Activated CD8-positive, alpha-beta T cell treated with anti-CD3 and anti-CD28 coated beads, Interleukin-2, amount 10 ng/mL, durations not matched to agents 7 days and 5 days (primary cell): ENCODE measurements at regions not wholly inside any gene's neighbourhood (a gene's known extent, or its start where the extent isn't known, plus 50 kb on each side); places are given as distances from the start of the nearest gene placed in this dataset.

Experiments
- ATAC-seq: fragments of 150-1000 bp; cut with Tn5 transposase; one replicate; pipeline ENCODE4 v1.10.0; 2021; ENCODE audit warnings: moderate library complexity
- CTCF ChIA-PET: fragments of 350-600 bp; sonication (Branson Sonifier 250); formaldehyde crosslinking; loops from one replicate; lab custom pipeline; 2021; ENCODE audit warnings: antibody characterized with exemption; lab: Charles Lee
- POLR2A ChIA-PET: fragments of 350-600 bp; sonication (Branson Sonifier 250); formaldehyde crosslinking; loops from one replicate; lab custom pipeline; 2021; ENCODE audit warnings: antibody characterized with exemption; lab: Charles Lee
- DNase-seq: peaks from one replicate; pipeline ENCODE4 v3.0.0-alpha.2; 2020
- H3K27ac Mint-ChIP-seq: one replicate; pipeline ENCODE4 v1.8.0; 2021; ENCODE audit warnings: mild to moderate bottlenecking, mixed read lengths
- H3K27me3 Mint-ChIP-seq: one replicate; pipeline ENCODE4 v1.8.0; 2021; ENCODE audit warnings: low read depth, mixed read lengths
- H3K36me3 Mint-ChIP-seq: one replicate; pipeline ENCODE4 v1.8.0; 2021; ENCODE audit warnings: low read depth, mixed read lengths
- H3K4me1 Mint-ChIP-seq: one replicate; pipeline ENCODE4 v1.8.0; 2021; ENCODE audit warnings: low read depth, mixed read lengths
- H3K4me3 Mint-ChIP-seq: one replicate; pipeline ENCODE4 v1.8.0; 2021; ENCODE audit warnings: mild to moderate bottlenecking, mixed read lengths
- H3K9me3 Mint-ChIP-seq: one replicate; pipeline ENCODE4 v1.8.0; 2022; ENCODE audit warnings: mixed read lengths; ENCODE audit not compliant: insufficient read depth

GRCh38 chr2:146349334-146349733 lies 1495.5 kb upstream of the ACVR2A start:
- ChIA-PET CTCF (no interaction called here), POLR2A (no interaction called here)
- H3K4me1 Mint-ChIP-seq: no peaks in the 10 kb centered on the region
- no peaks in the 10 kb centered on the region for H3K9me3 Mint-ChIP-seq
- DNase-seq (no peak), ATAC-seq (no peak)
- no peaks in the 10 kb centered on the region for H3K36me3 Mint-ChIP-seq
- no peak overlapping the region for H3K27ac Mint-ChIP-seq
- H3K4me3 Mint-ChIP-seq: no peak overlapping the region
- no peaks in the 10 kb centered on the region for H3K27me3 Mint-ChIP-seq

- POLR2A ChIA-PET: no interaction called here
- CTCF ChIA-PET: no interaction called here
- no peak overlapping the region for H3K27ac Mint-ChIP-seq
These were observed 1519.9 kb upstream of the ACVR2A start for GRCh38 chr2:146324951-146325350.

DNA sequence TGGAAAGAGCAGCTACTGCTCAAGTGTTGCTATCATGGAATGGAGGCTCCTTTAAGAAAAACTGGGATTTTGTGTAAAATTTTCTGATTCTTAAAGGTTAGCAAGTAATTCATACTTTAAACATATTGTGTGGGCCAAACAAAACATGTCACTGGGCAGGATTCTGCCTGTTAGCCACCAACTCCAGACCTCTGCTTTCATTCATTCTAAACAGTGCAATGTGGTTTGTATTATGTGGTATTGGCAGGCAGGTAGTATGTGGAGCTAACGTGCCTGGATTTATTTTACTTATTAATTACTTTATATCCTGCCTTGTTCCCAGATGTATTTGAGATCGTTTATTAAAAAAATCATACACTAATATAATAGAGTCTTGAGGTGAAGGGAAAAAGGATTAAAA lies 1521.3 kb upstream of the ACVR2A start:
- DNase-seq (no peak), ATAC-seq (no peak)
- Mint-ChIP-seq H3K4me1 (no peaks in the 10 kb centered on the region), H3K36me3 (no peaks in the 10 kb centered on the region), H3K4me3 (no peak overlapping the region), H3K27ac (no peak overlapping the region), H3K9me3 (no peaks in the 10 kb centered on the region), H3K27me3 (no peaks in the 10 kb centered on the region)
- ChIA-PET POLR2A (no interaction called here), CTCF (no interaction called here)

More at GRCh38 chr2:146324951-146325350, 1519.9 kb upstream of the ACVR2A start:
- Mint-ChIP-seq H3K9me3 (no peaks in the 10 kb centered on the region), H3K4me1 (no peaks in the 10 kb centered on the region), H3K27me3 (no peaks in the 10 kb centered on the region), H3K4me3 (no peak overlapping the region), H3K36me3 (no peaks in the 10 kb centered on the region)
- no peak for ATAC-seq
- DNase-seq: no peak

- Mint-ChIP-seq H3K27ac (no peak overlapping the region), H3K4me1 (no peaks in the 10 kb centered on the region), H3K9me3 (no peaks in the 10 kb centered on the region), H3K27me3 (no peaks in the 10 kb centered on the region), H3K4me3 (no peak overlapping the region), H3K36me3 (no peaks in the 10 kb centered on the region)
- no peak for ATAC-seq
- CTCF ChIA-PET: no interaction called here
- DNase-seq: no peak
- POLR2A ChIA-PET: no interaction called here
These were observed 1523.7 kb upstream of the ACVR2A start for GRCh38 chr2:146321175-146321574.

- Mint-ChIP-seq H3K27me3 (no peaks in the 10 kb centered on the region), H3K4me3 (no peak overlapping the region)
- POLR2A ChIA-PET: no interaction called here
These were observed 1526.9 kb upstream of the ACVR2A start for GRCh38 chr2:146317959-146318358.

DNA sequence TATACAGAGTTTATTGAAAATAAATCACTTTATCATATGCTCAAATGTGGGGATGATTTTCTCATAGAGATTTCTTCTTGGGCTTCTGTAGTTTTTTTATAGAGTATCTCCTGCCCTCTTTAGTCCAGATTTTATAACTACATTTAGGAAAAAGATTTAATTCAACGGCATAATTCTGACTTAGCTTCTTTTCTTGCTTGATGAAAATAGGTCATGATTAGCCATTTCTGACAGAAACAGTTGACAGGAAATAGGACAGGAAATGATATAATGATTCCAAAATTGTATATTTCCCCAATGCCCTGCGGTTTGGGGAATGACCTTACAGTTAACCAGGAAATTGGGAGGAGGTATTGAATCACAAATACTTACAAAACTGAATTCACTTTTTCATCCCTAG lies 1531.9 kb upstream of the ACVR2A start:
- H3K4me3 Mint-ChIP-seq: no peak overlapping the region
- POLR2A ChIA-PET: no interaction called here

More at GRCh38 chr2:146317959-146318358, 1526.9 kb upstream of the ACVR2A start:
- H3K9me3 Mint-ChIP-seq: no peaks in the 10 kb centered on the region
- no peaks in the 10 kb centered on the region for H3K36me3 Mint-ChIP-seq
- no peaks in the 10 kb centered on the region for H3K4me1 Mint-ChIP-seq
- H3K27ac Mint-ChIP-seq: no peak overlapping the region
- DNase-seq (no peak), ATAC-seq (no peak)
- CTCF ChIA-PET: no interaction called here

GRCh38 chr2:146305164-146305563 lies 1539.7 kb upstream of the ACVR2A start:
- H3K27me3 Mint-ChIP-seq: no peaks in the 10 kb centered on the region
- H3K27ac Mint-ChIP-seq: no peak overlapping the region
- no peak for DNase-seq
- peaks cover 10% of the 10 kb centered on the region for H3K9me3 Mint-ChIP-seq
- no peak overlapping the region for H3K4me3 Mint-ChIP-seq
- no peaks in the 10 kb centered on the region for H3K36me3 Mint-ChIP-seq
- CTCF ChIA-PET: no interaction called here
- POLR2A ChIA-PET: no interaction called here
- no peak for ATAC-seq
- no peaks in the 10 kb centered on the region for H3K4me1 Mint-ChIP-seq

More for the DNA sequence above, 1531.9 kb upstream of the ACVR2A start:
- CTCF ChIA-PET: no interaction called here
- ATAC-seq: no peak
- Mint-ChIP-seq H3K4me1 (no peaks in the 10 kb centered on the region), H3K9me3 (no peaks in the 10 kb centered on the region), H3K36me3 (no peaks in the 10 kb centered on the region), H3K27me3 (no peaks in the 10 kb centered on the region), H3K27ac (no peak overlapping the region)
- DNase-seq: no peak

DNA sequence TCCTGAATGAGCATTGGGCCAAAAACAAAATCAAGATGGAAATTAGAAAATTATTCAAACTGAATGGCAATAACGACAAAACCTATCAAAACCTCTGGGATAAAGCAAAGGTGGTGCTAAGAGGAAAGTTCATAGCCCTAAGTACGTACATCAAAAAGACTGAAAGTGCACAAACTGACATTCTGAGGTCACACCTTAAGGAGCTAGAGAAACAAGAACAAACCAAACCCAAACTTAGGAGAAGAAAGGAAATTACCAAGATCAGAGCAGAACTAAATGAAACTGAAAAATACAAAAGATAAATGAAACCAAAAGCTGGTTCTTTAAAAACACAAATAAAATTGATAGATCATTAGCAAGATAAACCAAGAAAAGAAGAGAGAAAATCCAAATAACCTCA lies 1543.5 kb upstream of the ACVR2A start:
- Mint-ChIP-seq H3K27me3 (no peaks in the 10 kb centered on the region), H3K27ac (no peak overlapping the region), H3K4me3 (no peak overlapping the region), H3K9me3 (peaks cover 15% of the 10 kb centered on the region), H3K36me3 (no peaks in the 10 kb centered on the region), H3K4me1 (no peaks in the 10 kb centered on the region)
- POLR2A ChIA-PET: no interaction called here
- CTCF ChIA-PET: no interaction called here
- ATAC-seq: no peak
- DNase-seq: no peak

DNA sequence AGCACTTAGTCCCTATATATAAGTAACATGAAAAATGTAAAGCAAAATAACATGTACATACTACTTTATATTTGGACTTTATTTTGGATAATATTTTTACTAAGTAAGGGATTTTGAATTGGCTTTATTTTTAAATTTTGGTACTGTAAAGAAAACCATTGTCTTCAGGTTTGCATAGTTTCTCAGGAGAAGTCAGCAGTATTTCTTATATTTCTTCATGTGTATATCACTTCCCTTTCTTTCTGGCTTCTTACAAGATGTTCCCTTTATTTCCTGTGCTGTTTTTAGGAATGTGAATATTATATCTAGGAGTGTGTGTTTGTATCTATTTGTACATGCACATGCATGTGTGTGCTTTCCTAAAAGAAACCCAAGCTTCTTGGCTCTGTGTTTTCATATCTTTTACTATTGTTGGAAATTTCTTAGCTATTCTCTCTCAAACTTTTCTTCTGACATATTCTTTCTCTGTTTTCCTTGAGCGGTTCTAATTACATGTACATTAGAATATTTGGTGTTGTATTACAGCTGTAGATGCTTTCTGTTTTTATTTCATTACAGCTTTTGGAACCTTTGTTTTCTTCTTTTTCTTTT lies 1549.7 kb upstream of the ACVR2A start:
- Mint-ChIP-seq H3K9me3 (peaks cover 5% of the 10 kb centered on the region), H3K27me3 (no peaks in the 10 kb centered on the region), H3K4me1 (no peaks in the 10 kb centered on the region), H3K27ac (no peak overlapping the region), H3K4me3 (no peak overlapping the region), H3K36me3 (no peaks in the 10 kb centered on the region)
- DNase-seq (no peak), ATAC-seq (no peak)
- CTCF ChIA-PET: no interaction called here
- POLR2A ChIA-PET: no interaction called here

DNA sequence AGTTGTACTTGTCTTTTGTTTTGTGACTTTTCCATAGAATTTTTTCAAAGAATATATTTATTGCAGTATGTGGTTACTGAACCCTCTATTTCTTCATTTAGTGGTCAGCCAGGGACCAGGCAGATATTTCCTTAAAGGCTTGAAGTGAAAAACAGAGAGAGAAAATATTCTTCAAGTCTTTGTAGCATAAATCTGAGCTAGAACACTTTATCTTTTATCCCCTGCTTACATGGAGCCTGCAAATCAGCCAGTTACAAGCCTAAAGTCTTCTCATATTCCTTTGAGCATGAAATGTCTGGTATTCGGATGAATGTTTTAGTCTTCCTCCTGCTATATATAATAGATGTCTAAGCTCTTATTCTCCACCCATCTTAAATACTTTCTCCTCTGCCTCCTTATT lies 1557.5 kb upstream of the ACVR2A start:
- CTCF ChIA-PET: no interaction called here
- Mint-ChIP-seq H3K27ac (no peak overlapping the region), H3K4me1 (no peaks in the 10 kb centered on the region), H3K36me3 (no peaks in the 10 kb centered on the region), H3K9me3 (no peaks in the 10 kb centered on the region), H3K27me3 (no peaks in the 10 kb centered on the region), H3K4me3 (no peak overlapping the region)
- DNase-seq (no peak), ATAC-seq (no peak)
- POLR2A ChIA-PET: no interaction called here

GRCh38 chr2:146278881-146279280 lies 1565.9 kb upstream of the ACVR2A start:
- Mint-ChIP-seq H3K9me3 (no peaks in the 10 kb centered on the region), H3K36me3 (no peaks in the 10 kb centered on the region), H3K4me1 (no peaks in the 10 kb centered on the region), H3K27ac (no peak overlapping the region), H3K4me3 (no peak overlapping the region), H3K27me3 (no peaks in the 10 kb centered on the region)
- ATAC-seq: no peak
- ChIA-PET POLR2A (no interaction called here), CTCF (no interaction called here)
- no peak for DNase-seq

DNA sequence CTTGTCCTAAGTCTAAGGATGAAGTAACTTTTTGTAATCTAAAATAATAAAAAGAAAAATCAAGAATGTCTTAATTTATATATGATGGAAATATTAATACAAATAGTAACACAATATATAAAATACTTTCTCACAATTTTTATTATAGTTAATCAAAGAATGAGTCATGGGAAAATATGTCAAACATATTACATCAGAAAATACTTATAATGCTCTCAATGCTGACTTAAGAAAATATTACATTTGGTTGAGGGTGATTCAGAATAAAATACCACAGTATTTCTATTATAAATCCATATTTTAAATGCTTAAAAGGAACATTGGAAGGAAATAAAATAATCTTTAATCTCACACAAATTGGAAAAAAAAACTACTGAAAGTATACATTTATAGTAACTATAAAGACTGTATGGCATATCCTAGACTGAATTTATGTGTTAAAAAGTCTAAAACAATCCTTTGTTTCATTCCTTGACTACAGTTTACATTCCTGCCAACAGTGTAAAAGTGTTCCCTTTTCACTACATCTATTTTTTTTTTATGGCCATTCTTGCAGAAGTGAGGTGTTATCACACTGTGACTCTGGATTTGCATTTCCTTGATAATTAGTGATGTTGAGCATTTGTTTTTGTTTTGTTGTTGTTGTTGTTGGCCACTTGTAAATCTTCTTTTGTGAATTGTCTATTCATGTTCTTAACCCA lies 1573.5 kb upstream of the ACVR2A start:
- ChIA-PET POLR2A (no interaction called here), CTCF (no interaction called here)
- DNase-seq: no peak
- Mint-ChIP-seq H3K36me3 (no peaks in the 10 kb centered on the region), H3K4me3 (no peak overlapping the region), H3K9me3 (no peaks in the 10 kb centered on the region), H3K4me1 (no peaks in the 10 kb centered on the region), H3K27me3 (no peaks in the 10 kb centered on the region), H3K27ac (no peak overlapping the region)
- no peak for ATAC-seq

DNA sequence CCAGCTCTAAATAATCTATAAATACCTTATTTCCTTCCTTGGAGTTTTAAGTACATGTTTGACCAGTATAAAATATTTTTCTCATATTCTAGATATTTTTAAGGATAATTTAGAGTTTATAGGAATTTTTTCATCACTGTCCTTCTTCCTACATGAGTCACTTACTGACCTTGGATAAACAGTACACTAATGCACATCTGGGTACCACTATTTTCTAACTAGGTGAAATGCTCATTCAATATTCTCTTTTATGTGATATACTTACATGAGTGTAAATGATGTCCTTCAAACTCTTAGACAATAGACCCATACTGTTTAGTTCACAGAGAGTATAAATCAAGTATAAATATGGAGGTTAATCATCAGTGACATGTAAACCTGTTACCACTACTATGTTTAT lies 1574.2 kb upstream of the ACVR2A start:
- ATAC-seq (no peak), DNase-seq (no peak)
- no peak overlapping the region for H3K4me3 Mint-ChIP-seq
- POLR2A ChIA-PET: no interaction called here
- no peaks in the 10 kb centered on the region for H3K36me3 Mint-ChIP-seq
- H3K9me3 Mint-ChIP-seq: no peaks in the 10 kb centered on the region
- CTCF ChIA-PET: no interaction called here
- H3K27ac Mint-ChIP-seq: no peak overlapping the region
- H3K4me1 Mint-ChIP-seq: no peaks in the 10 kb centered on the region
- H3K27me3 Mint-ChIP-seq: no peaks in the 10 kb centered on the region
